Erythroblast (primary cell): ENCODE measurements at regions not wholly inside any gene's neighbourhood (a gene's known extent, or its start where the extent isn't known, plus 50 kb on each side); places are given as distances from the start of the nearest gene placed in this dataset.

ENCODE experiments used
- GATA1 ChIP-seq: IDR thresholded peaks from 2 replicates; pipeline ENCODE4 v1.6.1; 2011; ENCODE audit warnings: low read depth, mild to moderate bottlenecking, control low read depth, low read length, moderate library complexity
- POLR2A ChIP-seq: IDR thresholded peaks from 2 replicates; pipeline ENCODE4 v1.6.1; 2011; ENCODE audit warnings: mild to moderate bottlenecking, low read length

- TF ChIP-seq POLR2A (no peak), GATA1 (no peak)
Observed at GRCh38 chr2:23026671-23027070, 358.3 kb upstream of the KLHL29 start.
